ENCODE measurements at regions not wholly inside any gene's neighbourhood (a gene's known extent, or its start where the extent isn't known, plus 50 kb on each side); places are given as distances from the start of the nearest gene placed in this dataset.

- ATAC-seq (no peak), DNase-seq (no peak)
- no peak overlapping the region for H3K4me3 ChIP-seq
- H3K9me3 ChIP-seq, result no peaks in the 10 kb centered on the region
- H3K27ac ChIP-seq, result no peak overlapping the region
- no peaks in the 10 kb centered on the region for H3K4me1 ChIP-seq
- H3K27me3 ChIP-seq, result no peaks in the 10 kb centered on the region
- 58 to 70% (median 66%) methylated on average over 5 of the region's 5 CpGs for WGBS, 4 donors
- intact Hi-C loops (cut with DNase I), result no loop called here
- TF ChIP-seq POLR2A (IDR thresholded peaks at IDR 0.05) (no peak), CTCF (IDR thresholded peaks at IDR 0.05) (no peak)
- H3K36me3 ChIP-seq, result no peaks in the 10 kb centered on the region
Observed at GRCh38 chr16:79994418-79994817, 393.9 kb upstream of the MAF start.

GRCh38 chr16:79993629-79994209, 393.2 kb upstream of the MAF start:
- ATAC-seq (no peak), DNase-seq (no peak)
- H3K9me3 ChIP-seq, result no peaks in the 10 kb centered on the region
- H3K27me3 ChIP-seq, result no peaks in the 10 kb centered on the region
- no peak overlapping the region for H3K27ac ChIP-seq
- H3K4me1 ChIP-seq, result no peaks in the 10 kb centered on the region
- intact Hi-C loops (cut with DNase I), result no loop called here
- TF ChIP-seq CTCF (IDR thresholded peaks at IDR 0.05) (no peak), POLR2A (IDR thresholded peaks at IDR 0.05) (no peak)
- H3K36me3 ChIP-seq, result no peaks in the 10 kb centered on the region
- WGBS, 4 donors, result 90 to 94% (median 93%) methylated on average over 5 of the region's 5 CpGs
- no peak overlapping the region for H3K4me3 ChIP-seq

GRCh38 chr16:79991969-79992368, 391.4 kb upstream of the MAF start:
- Histone ChIP-seq H3K4me3 (no peak overlapping the region), H3K27ac (no peak overlapping the region), H3K36me3 (no peaks in the 10 kb centered on the region), H3K4me1 (no peaks in the 10 kb centered on the region), H3K9me3 (no peaks in the 10 kb centered on the region), H3K27me3 (no peaks in the 10 kb centered on the region)
- intact Hi-C loops (cut with DNase I), result no loop called here
- DNase-seq, result no peak
- TF ChIP-seq CTCF (IDR thresholded peaks at IDR 0.05) (no peak), POLR2A (IDR thresholded peaks at IDR 0.05) (no peak)
- no peak for ATAC-seq
- 93 to 100% (median 94%) methylated on average over 4 of the region's 4 CpGs for WGBS, 4 donors

- Histone ChIP-seq H3K9me3 (no peaks in the 10 kb centered on the region), H3K4me1 (no peaks in the 10 kb centered on the region), H3K36me3 (no peaks in the 10 kb centered on the region), H3K27me3 (no peaks in the 10 kb centered on the region), H3K4me3 (no peak overlapping the region), H3K27ac (no peak overlapping the region)
- ATAC-seq, result no peak
- no peak for DNase-seq
- 74 to 84% (median 80%) methylated on average over 3 of the region's 3 CpGs for WGBS, 4 donors
- TF ChIP-seq CTCF (IDR thresholded peaks at IDR 0.05) (no peak), POLR2A (IDR thresholded peaks at IDR 0.05) (no peak)
- intact Hi-C loops (cut with DNase I), result no loop called here
Observed at GRCh38 chr16:79988721-79989220, 388.2 kb upstream of the MAF start.
